OCI-LY3 (cell line): ENCODE measurements at regions not wholly inside any gene's neighbourhood (a gene's known extent, or its start where the extent isn't known, plus 50 kb on each side); places are given as distances from the start of the nearest gene placed in this dataset.

ENCODE experiments used
- EZH2phosphoT487 ChIP-seq: fragments of 200-600 bp; shearing (Covaris generic); IDR thresholded peaks from 2 replicates; pipeline ENCODE4 v1.6.1; 2018; ENCODE audit warnings: antibody characterized with exemption, mixed run types, low read depth
- TF ChIP-seq, protein P1 (sequence below): fragments of 200-600, 300-600 bp; sonication (generic); IDR thresholded peaks from 2 replicates; pipeline ENCODE4 v1.5.1; 2014; ENCODE audit warnings: antibody characterized with exemption, low read length, low read depth

DNA sequence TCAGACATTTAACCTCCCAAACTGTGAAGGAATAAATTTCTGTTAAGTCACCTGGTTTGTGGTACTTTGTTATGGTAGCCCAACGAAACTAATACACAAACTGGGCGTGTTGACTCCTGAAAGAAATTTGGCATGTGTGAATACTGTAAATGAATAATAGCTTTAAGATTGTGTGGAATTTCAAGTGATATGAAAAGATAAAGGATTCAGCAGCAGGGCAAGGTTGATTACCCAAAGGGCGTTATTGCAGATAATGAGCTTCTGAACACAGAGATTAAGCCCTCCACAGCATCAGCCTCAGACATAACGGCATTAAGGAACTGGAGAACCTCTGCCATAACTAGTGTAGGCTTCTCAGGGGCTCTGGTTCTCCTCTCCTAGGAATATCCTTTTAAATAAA, 451.5 kb upstream of the NECTIN3 start:
- TF ChIP-seq, protein P1, sequence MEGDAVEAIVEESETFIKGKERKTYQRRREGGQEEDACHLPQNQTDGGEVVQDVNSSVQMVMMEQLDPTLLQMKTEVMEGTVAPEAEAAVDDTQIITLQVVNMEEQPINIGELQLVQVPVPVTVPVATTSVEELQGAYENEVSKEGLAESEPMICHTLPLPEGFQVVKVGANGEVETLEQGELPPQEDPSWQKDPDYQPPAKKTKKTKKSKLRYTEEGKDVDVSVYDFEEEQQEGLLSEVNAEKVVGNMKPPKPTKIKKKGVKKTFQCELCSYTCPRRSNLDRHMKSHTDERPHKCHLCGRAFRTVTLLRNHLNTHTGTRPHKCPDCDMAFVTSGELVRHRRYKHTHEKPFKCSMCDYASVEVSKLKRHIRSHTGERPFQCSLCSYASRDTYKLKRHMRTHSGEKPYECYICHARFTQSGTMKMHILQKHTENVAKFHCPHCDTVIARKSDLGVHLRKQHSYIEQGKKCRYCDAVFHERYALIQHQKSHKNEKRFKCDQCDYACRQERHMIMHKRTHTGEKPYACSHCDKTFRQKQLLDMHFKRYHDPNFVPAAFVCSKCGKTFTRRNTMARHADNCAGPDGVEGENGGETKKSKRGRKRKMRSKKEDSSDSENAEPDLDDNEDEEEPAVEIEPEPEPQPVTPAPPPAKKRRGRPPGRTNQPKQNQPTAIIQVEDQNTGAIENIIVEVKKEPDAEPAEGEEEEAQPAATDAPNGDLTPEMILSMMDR = no peak
- TF ChIP-seq EZH2phosphoT487 = no peak
